Renal pelvis (tissue), 1 donor: ENCODE measurements at regions not wholly inside any gene's neighbourhood (a gene's known extent, or its start where the extent isn't known, plus 50 kb on each side); places are given as distances from the start of the nearest gene placed in this dataset.

Experiments
- DNase-seq: peaks from one replicate; pipeline ENCODE4 v3.0.0-alpha.2; 2013

GRCh38 chr18:22673182-22673862 lies 255.6 kb upstream of the CTAGE1 start:
- no peak for DNase-seq

GRCh38 chr18:22674272-22674671 lies 256.6 kb upstream of the CTAGE1 start:
- DNase-seq = no peak

DNA sequence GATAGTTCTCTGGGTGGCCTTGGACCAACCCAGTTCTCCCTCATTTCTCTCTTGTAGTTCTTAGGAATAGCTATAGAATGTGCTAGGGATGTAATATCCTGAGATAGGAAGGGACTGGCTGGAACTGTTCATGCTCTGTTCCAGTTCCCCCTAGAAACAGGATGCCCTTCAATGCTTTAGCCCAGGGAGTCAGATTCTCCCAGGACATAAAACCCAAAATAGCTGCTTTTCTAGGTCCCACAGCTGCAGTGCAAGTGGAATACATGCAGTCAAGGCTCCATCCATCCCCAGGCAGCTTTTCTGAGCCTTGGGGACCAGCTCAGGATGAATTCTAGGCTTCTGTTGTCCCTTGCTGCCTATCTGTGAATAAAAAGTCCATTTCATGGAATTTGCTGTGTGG lies 257.3 kb upstream of the CTAGE1 start:
- DNase-seq = no peak

- DNase-seq = no peak
Observed at GRCh38 chr18:22676423-22676822, 256.7 kb upstream of the RBBP8 start.

DNA sequence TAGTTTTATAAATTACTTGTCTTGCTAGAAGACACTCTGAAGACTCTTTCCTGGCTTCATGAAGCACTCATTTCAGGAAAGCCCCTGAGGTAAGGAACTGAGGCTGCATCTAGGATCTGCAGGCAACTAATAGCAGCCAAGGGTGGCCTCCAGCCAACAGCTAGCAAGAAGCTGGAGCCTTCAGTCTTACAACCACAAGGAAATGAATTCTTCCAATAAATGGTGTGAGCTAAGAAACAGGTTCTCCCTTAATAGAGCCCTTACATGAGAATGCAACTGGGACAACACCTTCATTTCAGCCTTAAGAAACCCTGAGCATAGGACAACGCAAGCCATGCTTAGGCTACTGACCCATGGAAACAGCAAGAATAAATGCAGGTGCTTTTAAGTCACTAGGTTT lies 254.6 kb upstream of the RBBP8 start:
- DNase-seq = no peak

DNA sequence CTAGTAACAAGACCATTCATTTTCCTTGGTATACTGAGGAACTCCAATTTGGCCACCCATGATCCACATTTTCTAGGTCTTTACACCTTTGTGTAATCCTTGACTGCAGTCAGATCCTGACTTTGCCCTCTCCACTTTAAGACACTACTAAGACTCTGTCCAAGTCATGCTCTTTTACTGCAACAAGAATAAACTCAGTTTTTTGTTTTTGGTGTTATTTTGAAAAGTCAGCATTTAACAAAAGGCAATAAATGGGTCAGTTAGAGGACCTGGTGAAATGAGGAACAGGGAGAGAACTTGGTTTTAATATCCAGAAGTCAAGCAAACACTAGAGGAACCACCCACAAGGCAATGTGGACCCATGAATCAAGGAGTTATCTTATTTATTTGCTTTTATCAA lies 252.2 kb upstream of the RBBP8 start:
- no peak for DNase-seq

- DNase-seq = no peak
Observed at GRCh38 chr18:22681908-22682307, 251.2 kb upstream of the RBBP8 start.

- DNase-seq = no peak
Observed at GRCh38 chr18:22682720-22683119, 250.4 kb upstream of the RBBP8 start.

GRCh38 chr18:22683196-22683676 lies 249.9 kb upstream of the RBBP8 start:
- DNase-seq = peak; percentile 88

- no peak for DNase-seq
Observed at GRCh38 chr18:22683786-22684185, 249.3 kb upstream of the RBBP8 start.

GRCh38 chr18:22684268-22684667 lies 248.9 kb upstream of the RBBP8 start:
- no peak for DNase-seq

GRCh38 chr18:22685788-22686187 lies 247.3 kb upstream of the RBBP8 start:
- no peak for DNase-seq

- no peak for DNase-seq
Observed at GRCh38 chr18:22687892-22688680, 245.0 kb upstream of the RBBP8 start.

GRCh38 chr18:22688877-22689496 lies 244.1 kb upstream of the RBBP8 start:
- DNase-seq = no peak

GRCh38 chr18:22689712-22690111 lies 243.4 kb upstream of the RBBP8 start:
- DNase-seq = no peak

- no peak for DNase-seq
Observed at GRCh38 chr18:22690556-22690955, 242.6 kb upstream of the RBBP8 start.

DNA sequence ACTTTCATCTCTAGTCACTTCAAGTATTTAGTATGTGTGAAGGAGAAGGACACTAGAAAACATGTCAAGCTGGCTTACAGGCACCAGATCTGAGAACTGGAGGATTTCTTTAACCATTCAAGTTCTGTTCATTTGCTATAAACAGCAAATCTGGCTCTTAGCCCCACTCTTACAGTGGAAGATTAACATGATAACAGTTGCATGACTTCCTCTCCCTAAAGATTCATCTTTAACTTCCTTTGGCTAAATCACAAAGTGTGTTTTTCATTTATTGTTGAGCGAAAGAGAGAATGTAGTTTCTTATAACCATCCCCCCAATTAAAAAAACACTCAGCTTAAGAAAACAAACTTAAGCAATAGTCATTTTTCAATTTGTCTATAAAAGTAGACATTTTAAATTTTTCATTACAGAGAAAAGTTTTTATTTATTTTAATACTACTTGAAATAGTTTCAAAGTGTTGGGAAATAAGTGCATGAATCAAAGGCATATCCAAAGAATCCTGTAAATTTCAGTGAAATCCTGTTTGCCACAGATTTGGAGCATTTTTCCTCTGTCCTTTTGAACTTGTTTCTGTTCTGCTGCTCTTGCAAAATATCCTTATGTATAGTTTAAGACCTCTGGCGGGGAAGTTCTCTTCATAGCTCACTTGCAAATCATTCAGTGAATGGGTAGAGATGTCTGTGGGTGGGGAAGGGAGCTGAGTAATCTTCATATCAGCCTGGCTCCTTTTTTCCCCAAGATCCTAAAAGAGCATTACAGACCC lies 241.0 kb upstream of the RBBP8 start:
- DNase-seq = peak; percentile 36

- no peak for DNase-seq
Observed at GRCh38 chr18:22694954-22695353, 238.2 kb upstream of the RBBP8 start.

DNA sequence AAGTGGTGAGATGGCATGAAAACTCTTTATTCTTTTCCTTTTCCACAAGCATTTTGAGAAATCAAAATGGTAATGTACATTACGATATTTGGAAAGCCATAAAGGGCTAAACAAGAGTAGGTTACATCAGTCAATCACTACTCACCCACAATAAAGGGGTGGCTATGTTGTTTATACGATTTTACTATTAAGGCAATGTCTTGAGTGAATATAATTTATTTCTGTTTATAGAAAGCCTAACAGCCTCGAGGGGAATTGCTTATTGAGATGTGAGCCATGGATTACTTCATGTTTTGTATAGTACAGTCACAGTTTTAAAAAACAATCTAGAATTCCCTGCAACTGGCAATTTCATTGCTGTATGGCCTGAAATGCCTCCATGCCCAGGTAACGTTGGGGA lies 237.5 kb upstream of the RBBP8 start:
- no peak for DNase-seq

GRCh38 chr18:22697561-22697960 lies 235.6 kb upstream of the RBBP8 start:
- DNase-seq = no peak

DNA sequence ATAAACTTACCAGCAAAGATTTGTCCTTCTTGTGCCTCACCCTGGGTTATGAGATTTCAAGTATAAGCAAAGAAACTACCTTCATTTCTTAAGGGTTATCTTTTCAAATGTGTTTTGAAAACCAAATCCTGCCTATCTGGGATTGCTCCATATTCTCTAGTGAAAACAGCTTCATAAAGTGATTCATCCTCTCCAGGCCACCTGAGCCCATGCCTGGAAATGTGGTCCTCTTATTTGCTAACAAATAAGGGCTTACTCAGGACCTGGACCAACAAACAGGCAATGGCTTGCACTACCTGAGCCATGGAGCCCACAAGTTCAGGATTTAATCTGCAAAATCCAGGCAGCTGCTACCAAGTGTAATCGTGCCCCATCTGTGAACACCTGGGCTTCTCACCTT lies 234.4 kb upstream of the RBBP8 start:
- no peak for DNase-seq

DNA sequence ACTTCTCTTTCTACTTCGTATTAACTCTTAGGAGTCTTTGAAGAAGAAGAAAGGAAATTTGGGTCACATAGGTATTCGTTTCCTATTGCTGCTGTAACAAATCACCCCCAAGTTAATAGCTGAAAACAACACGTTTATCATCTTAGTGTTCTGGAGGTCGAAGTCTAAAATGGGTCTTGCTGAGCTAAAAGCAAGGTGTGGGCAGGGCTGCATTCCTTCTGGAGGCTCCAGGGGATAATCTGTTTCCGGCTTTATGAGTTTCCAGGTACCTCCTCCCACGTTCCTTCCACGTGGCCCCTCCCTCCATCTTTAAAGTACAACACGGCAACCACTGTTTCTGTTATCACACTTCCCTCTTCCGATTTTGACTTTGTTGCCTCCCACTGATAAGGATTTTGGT lies 233.5 kb upstream of the RBBP8 start:
- no peak for DNase-seq
